HCT116 (cell line): ENCODE measurements at regions not wholly inside any gene's neighbourhood (a gene's known extent, or its start where the extent isn't known, plus 50 kb on each side); places are given as distances from the start of the nearest gene placed in this dataset.

Experiments used
- ATAC-seq: fragments of 200-7000 bp; cut with Tn5 transposase; 2 replicates; pipeline ENCODE4 v1.9.1; 2020; ENCODE audit warnings: mild to moderate bottlenecking, moderate library complexity
- BruUV-seq: library from RNA; stranded (reverse); fragments of 400-500 nt; replicated peaks from 2 replicates; lab custom pipeline; 2021; lab: Mats Ljungman, UMichigan
- CTCF ChIA-PET: fragments of 300-600 bp; sonication (Branson Sonifier 250); formaldehyde crosslinking; loops from one replicate; lab custom pipeline; 2021; ENCODE audit warnings: antibody characterized with exemption; lab: Charles Lee
- POLR2A ChIA-PET: fragments of 300-600, 350-600 bp; sonication (Branson Sonifier 250); formaldehyde crosslinking; loops from one replicate; lab custom pipeline; 2021; ENCODE audit warnings: antibody characterized with exemption; lab: Charles Lee
- RAD21 ChIA-PET, 2 experiments: fragments of 300-600 bp; sonication (Branson Sonifier 250); formaldehyde crosslinking; loops; one replicate each; lab custom pipeline; 2023; ENCODE audit warnings: low total read pairs in 2 of 2; ENCODE audit not compliant: uncharacterized antibody in 2 of 2, unreplicated experiment in 2 of 2, low non-redundant PET in 1 of 2; lab: Charles Lee
- DNase-seq: peaks from one replicate; pipeline ENCODE4 v3.0.0-alpha.2; 2010; ENCODE audit warnings: low read depth, low spot score
- H2AFZ ChIP-seq: fragments of 200-600 bp; shearing (Covaris generic), sonication (generic); 2 replicates; pipeline ENCODE4 v1.6.1; 2017; ENCODE audit warnings: low read depth, mixed run types, mixed read lengths, antibody characterized with exemption, low read length; ENCODE audit not compliant: poor library complexity, severe bottlenecking
- H3K27ac ChIP-seq: 2 replicates; pipeline ENCODE4 v1.5.1; 2012; ENCODE audit warnings: low read depth, low read length
- H3K27me3 ChIP-seq: fragments of 200-600 bp; sonication (generic); 2 replicates; pipeline ENCODE4 v1.6.1; 2016; ENCODE audit warnings: mixed run types, low read length, mixed read lengths; ENCODE audit not compliant: insufficient read depth
- H3K36me3 ChIP-seq, 2 experiments: fragments of 200-500 bp in 1 of 2; fragments of 200-600 bp in 1 of 2; sonication (Bioruptor generic) in 1 of 2; sonication (generic) in 1 of 2; 2 replicates each; pipeline versions ENCODE4 v1.5.1 to v1.6.1; 2014 to 2016; ENCODE audit warnings: low read length in 2 of 2, inconsistent platforms in 1 of 2, mixed read lengths in 1 of 2, mixed run types in 1 of 2; ENCODE audit not compliant: insufficient read depth in 2 of 2, control insufficient read depth in 1 of 2
- H3K4me1 ChIP-seq, 2 experiments: fragments of 200-600 bp in 1 of 2; sonication (generic) in 1 of 2; 2 replicates each; pipeline versions ENCODE4 v1.5.1 to v1.6.1; 2012 to 2017; ENCODE audit warnings: low read length in 2 of 2, inconsistent platforms in 1 of 2, mild to moderate bottlenecking in 1 of 2, mixed read lengths in 1 of 2, mixed run types in 1 of 2, moderate library complexity in 1 of 2; ENCODE audit not compliant: insufficient read depth in 2 of 2, control insufficient read depth in 1 of 2
- H3K4me2 ChIP-seq: fragments of 200-600 bp; sonication (generic); 2 replicates; pipeline ENCODE4 v1.6.1; 2017; ENCODE audit warnings: mixed run types, low read length, mixed read lengths
- H3K4me3 ChIP-seq, 2 experiments: fragments of 200-600 bp in 1 of 2; sonication (generic) in 1 of 2; replicated peaks in 1 of 2; 2 replicates each; pipeline ENCODE4 v1.5.1; 2011 to 2016; ENCODE audit warnings: low read length in 2 of 2, control low read depth in 1 of 2, low read depth in 1 of 2, mild to moderate bottlenecking in 1 of 2, mixed read lengths in 1 of 2, mixed run types in 1 of 2
- H3K79me2 ChIP-seq: fragments of 200-600 bp; sonication (generic); 2 replicates; pipeline ENCODE4 v1.6.1; 2017; ENCODE audit warnings: mild to moderate bottlenecking, mixed run types, low read length, moderate library complexity, mixed read lengths; ENCODE audit not compliant: insufficient read depth
- H3K9ac ChIP-seq: fragments of 200-600 bp; sonication (generic); 2 replicates; pipeline ENCODE4 v1.6.1; 2016; ENCODE audit warnings: low read length, mixed read lengths
- H3K9me2 ChIP-seq: fragments of 200-600 bp; sonication (generic), shearing (Covaris generic); 2 replicates; pipeline ENCODE4 v1.6.1; 2017; ENCODE audit warnings: mixed run types, mild to moderate bottlenecking, moderate library complexity; ENCODE audit not compliant: insufficient read depth
- H3K9me3 ChIP-seq, 2 experiments: fragments of 200-500 bp in 1 of 2; fragments of 200-600 bp in 1 of 2; sonication (Bioruptor generic) in 1 of 2; sonication (generic) in 1 of 2; 2 replicates each; pipeline ENCODE4 v1.6.1; 2014 to 2017; ENCODE audit warnings: low read length in 2 of 2, mixed read lengths in 2 of 2, inconsistent platforms in 1 of 2, low read depth in 1 of 2, mild to moderate bottlenecking in 1 of 2, mixed run types in 1 of 2, moderate library complexity in 1 of 2; ENCODE audit not compliant: control insufficient read depth in 1 of 2, insufficient read depth in 1 of 2
- H4K20me1 ChIP-seq: fragments of 200-600 bp; sonication (generic), shearing (Covaris generic); 2 replicates; pipeline ENCODE4 v1.6.1; 2017; ENCODE audit warnings: mixed run types, mild to moderate bottlenecking, moderate library complexity; ENCODE audit not compliant: insufficient read depth
- CBX3 ChIP-seq: IDR thresholded peaks from 2 replicates; pipeline ENCODE4 v1.6.1; 2012; ENCODE audit warnings: low read depth
- CEBPB ChIP-seq: IDR thresholded peaks from 2 replicates; pipeline ENCODE4 v1.6.1; 2012; ENCODE audit warnings: low read depth
- EGR1 ChIP-seq: IDR thresholded peaks from 2 replicates; pipeline ENCODE4 v1.6.1; 2012; ENCODE audit warnings: low read depth
- ELF1 ChIP-seq: IDR thresholded peaks from 2 replicates; pipeline ENCODE4 v1.6.1; 2012; ENCODE audit warnings: low read depth, borderline replicate concordance
- EZH2 ChIP-seq: fragments of 200-600 bp; sonication (generic); IDR thresholded peaks from 2 replicates; pipeline ENCODE4 v1.6.1; 2017; ENCODE audit warnings: antibody characterized with exemption, mixed run types
- EZH2phosphoT487 ChIP-seq: fragments of 200-600 bp; IDR thresholded peaks from 2 replicates; pipeline ENCODE4 v1.6.1; 2018; ENCODE audit warnings: antibody characterized with exemption, borderline replicate concordance
- RAD21 ChIP-seq: IDR thresholded peaks from 2 replicates; pipeline ENCODE4 v1.6.1; 2012; ENCODE audit warnings: low read depth, mild to moderate bottlenecking
- REST ChIP-seq: IDR thresholded peaks from 2 replicates; pipeline ENCODE4 v1.6.1; 2012; ENCODE audit warnings: low read depth
- SIN3A ChIP-seq: IDR thresholded peaks from 2 replicates; pipeline ENCODE4 v1.6.1; 2012; ENCODE audit warnings: low read depth
- SP1 ChIP-seq: IDR thresholded peaks from 2 replicates; pipeline ENCODE4 v1.6.1; 2012; ENCODE audit warnings: low read depth
- SRF ChIP-seq: IDR thresholded peaks from 2 replicates; pipeline ENCODE4 v1.6.1; 2012; ENCODE audit warnings: low read depth
- TCF7L2 ChIP-seq: IDR thresholded peaks from 2 replicates; pipeline ENCODE4 v1.7.0; 2011; ENCODE audit warnings: borderline replicate concordance, inconsistent platforms; ENCODE audit not compliant: insufficient read depth, insufficient read length; ENCODE audit errors: extremely low read depth
- YY1 ChIP-seq: IDR thresholded peaks from 2 replicates; pipeline ENCODE4 v1.6.1; 2011; ENCODE audit warnings: low read length, low read depth, moderate library complexity, mild to moderate bottlenecking; ENCODE audit not compliant: insufficient replicate concordance; ENCODE audit errors: extremely low read depth
- ZFX ChIP-seq: fragments of 450-650 bp; IDR thresholded peaks from 2 replicates; pipeline ENCODE4 v1.6.1; 2017
- ZNF274 ChIP-seq: fragments of 200-500 bp; sonication (Bioruptor generic); IDR thresholded peaks from 2 replicates; pipeline ENCODE4 v1.6.1; 2014; ENCODE audit warnings: mild to moderate bottlenecking, low read depth, low read length, inconsistent platforms
- intact Hi-C: fragments of 100-400 bp; cut with micrococcal nuclease; formaldehyde crosslinking; loops from 2 replicates; pipeline ENCODE4 v1.10.0; 2022
- TF ChIP-seq, protein P1 (sequence below): IDR thresholded peaks from 2 replicates; pipeline ENCODE4 v1.6.1; 2012
- TF ChIP-seq, protein P2 (sequence below): IDR thresholded peaks from 2 replicates; pipeline ENCODE4 v1.6.1; 2012

- Histone ChIP-seq H4K20me1 (no peaks in the 10 kb centered on the region), H3K79me2 (no peaks in the 10 kb centered on the region), H3K4me3 (no peak overlapping the region), H3K27ac (no peak overlapping the region), H3K9me3 (no peaks in the 10 kb centered on the region), H3K9ac (no peak overlapping the region), H3K4me1 (no peaks in the 10 kb centered on the region), H3K4me2 (no peak overlapping the region), H3K27me3 (no peaks in the 10 kb centered on the region), H3K9me2 (no peaks in the 10 kb centered on the region), H3K36me3 (no peaks in the 10 kb centered on the region), H2AFZ (no peak overlapping the region)
- BruUV-seq = no TSS peak
- intact Hi-C loops = no loop called here
- TF ChIP-seq, protein P1, sequence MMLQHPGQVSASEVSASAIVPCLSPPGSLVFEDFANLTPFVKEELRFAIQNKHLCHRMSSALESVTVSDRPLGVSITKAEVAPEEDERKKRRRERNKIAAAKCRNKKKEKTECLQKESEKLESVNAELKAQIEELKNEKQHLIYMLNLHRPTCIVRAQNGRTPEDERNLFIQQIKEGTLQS = no peak
- TF ChIP-seq SIN3A (no peak), EZH2phosphoT487 (no peak), YY1 (no peak), EGR1 (no peak), ZFX (no peak), SP1 (no peak), SRF (no peak), RAD21 (no peak), CBX3 (no peak), TCF7L2 (no peak), REST (no peak), EZH2 (no peak), ELF1 (no peak), CEBPB (no peak), ZNF274 (no peak)
- TF ChIP-seq, protein P2, sequence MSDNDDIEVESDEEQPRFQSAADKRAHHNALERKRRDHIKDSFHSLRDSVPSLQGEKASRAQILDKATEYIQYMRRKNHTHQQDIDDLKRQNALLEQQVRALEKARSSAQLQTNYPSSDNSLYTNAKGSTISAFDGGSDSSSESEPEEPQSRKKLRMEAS = no peak
- ATAC-seq = no peak
- ChIA-PET CTCF (no interaction called here), RAD21 (no interaction called here), POLR2A (no interaction called here)
- no peak for DNase-seq
Observed at GRCh38 chrX:137430301-137430700, 135.6 kb upstream of the ZIC3 start.
